ENCODE measurements at regions not wholly inside any gene's neighbourhood (a gene's known extent, or its start where the extent isn't known, plus 50 kb on each side); places are given as distances from the start of the nearest gene placed in this dataset.

DNA sequence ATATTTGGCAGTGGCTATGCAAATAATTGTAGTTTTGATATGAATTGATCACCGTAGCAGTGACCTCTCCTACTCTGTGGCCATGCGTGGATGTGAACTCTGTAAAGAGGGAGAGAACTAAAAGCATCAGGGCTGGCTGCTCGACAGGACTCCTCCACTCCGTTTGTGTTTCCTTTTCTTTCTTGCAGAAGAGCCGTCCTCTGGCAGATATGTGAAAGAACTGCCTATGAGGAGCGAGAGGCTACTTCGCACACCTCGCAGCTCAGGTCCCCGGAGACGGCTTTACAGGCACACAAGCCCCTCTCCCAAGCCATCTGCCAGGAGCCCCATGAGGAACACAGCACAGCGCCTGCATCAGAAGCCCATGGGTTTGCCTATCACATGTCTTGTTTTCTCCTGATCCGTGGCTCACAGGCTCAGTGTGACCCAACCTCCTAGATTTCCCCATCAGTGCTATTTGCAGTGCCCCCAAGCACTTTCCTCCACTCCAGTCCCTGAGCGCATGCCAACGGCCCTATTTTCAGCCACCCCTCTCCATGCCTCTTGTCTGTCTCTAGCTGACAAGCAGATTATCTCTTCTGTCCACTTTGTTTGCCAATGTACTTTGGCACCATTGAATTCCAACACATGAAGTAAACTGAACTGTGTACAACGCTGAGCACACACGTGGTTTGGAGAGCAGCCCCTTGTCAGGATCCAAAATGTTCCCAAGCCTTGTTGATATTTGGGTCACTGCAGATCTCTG is 164.3 kb upstream of the AKR1E2 start:
- TF ChIP-seq CTCF (IDR thresholded peaks at IDR 0.05 in 8 of 11, conservative IDR thresholded peaks at IDR 0.05 in 3 of 11) = no peak
- TF ChIP-seq POLR2A (IDR thresholded peaks at IDR 0.05) = no peak
